ENCODE measurements at regions not wholly inside any gene's neighbourhood (a gene's known extent, or its start where the extent isn't known, plus 50 kb on each side); places are given as distances from the start of the nearest gene placed in this dataset.

- TF ChIP-seq CTCF (IDR thresholded peaks at IDR 0.05) (no peak), POLR2A (IDR thresholded peaks at IDR 0.05) (no peak)
Measured at GRCh38 chr3:187807086-187807862, 62.0 kb upstream of the BCL6 start.

Measured in lower leg skin (tissue), 3 donors.